ENCODE measurements at regions not wholly inside any gene's neighbourhood (a gene's known extent, or its start where the extent isn't known, plus 50 kb on each side); places are given as distances from the start of the nearest gene placed in this dataset.
"Not testable (repeated sequence)": the region's sequence is repeated elsewhere in the genome, so short reads cannot be mapped to it uniquely, and the experiment has no call there.

DNA sequence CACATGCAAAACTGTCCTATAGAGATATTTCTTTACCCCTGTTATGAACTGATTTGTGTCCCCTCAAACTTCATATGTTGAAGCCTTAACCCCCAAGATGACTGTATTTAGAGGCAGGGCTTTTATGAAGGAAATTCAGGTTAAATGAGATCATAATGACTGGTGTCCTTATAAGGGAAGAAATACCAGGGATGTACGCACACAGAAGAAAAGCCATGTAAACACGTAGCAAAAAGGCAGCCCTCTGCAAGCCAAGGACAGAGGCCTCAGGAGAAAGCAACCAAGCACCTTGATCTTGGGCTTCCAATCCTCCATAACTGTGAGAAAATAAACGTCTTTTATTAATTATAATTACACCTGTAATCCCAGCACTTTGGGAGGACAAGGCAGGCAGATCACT, 101.3 kb upstream of the NDUFV2 start:
- DNase-seq (ENCODE audit: low read depth): peak; percentile 41
- TF ChIP-seq, protein P1, sequence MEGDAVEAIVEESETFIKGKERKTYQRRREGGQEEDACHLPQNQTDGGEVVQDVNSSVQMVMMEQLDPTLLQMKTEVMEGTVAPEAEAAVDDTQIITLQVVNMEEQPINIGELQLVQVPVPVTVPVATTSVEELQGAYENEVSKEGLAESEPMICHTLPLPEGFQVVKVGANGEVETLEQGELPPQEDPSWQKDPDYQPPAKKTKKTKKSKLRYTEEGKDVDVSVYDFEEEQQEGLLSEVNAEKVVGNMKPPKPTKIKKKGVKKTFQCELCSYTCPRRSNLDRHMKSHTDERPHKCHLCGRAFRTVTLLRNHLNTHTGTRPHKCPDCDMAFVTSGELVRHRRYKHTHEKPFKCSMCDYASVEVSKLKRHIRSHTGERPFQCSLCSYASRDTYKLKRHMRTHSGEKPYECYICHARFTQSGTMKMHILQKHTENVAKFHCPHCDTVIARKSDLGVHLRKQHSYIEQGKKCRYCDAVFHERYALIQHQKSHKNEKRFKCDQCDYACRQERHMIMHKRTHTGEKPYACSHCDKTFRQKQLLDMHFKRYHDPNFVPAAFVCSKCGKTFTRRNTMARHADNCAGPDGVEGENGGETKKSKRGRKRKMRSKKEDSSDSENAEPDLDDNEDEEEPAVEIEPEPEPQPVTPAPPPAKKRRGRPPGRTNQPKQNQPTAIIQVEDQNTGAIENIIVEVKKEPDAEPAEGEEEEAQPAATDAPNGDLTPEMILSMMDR (conservative IDR thresholded peaks at IDR 0.05; ENCODE audit: low read depth, low read length): no peak
- no peak overlapping the region for H3K4me3 ChIP-seq (ENCODE audit: low read depth, low read length)

DNA sequence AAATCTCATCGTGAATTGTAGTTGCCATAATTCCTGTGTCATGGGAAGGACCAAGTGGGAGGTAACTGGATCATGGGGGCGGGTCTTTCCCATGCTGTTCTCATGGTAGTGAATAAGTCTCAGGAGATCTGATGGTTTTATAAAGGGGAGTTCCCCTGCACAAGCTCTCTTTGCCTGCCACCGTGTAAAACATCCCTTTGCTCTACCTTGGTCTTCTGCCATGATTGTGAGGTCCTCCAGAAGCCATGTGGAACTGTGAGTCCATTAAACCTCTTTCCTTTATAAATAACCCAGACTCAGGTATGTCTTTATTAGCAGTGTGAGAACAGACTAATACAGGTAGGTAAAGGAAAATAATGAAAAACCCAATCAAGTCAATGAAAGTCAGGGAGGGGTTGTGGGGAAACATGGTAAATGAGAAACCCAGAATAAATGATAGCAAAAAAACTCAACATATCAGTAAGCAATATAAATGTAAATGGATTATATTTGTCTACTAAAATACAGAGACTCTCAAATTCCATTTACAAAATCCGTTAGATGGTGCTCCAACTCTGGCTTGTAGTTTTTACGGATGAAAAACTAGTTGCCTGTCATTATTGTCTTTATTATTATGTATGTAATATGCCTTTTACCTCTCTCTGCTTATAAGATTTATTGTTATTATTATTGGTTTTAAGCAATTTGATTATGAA, 98.9 kb upstream of the NDUFV2 start:
- no peak for DNase-seq (ENCODE audit: low read depth)
- TF ChIP-seq, protein P1 (conservative IDR thresholded peaks at IDR 0.05; ENCODE audit: low read depth, low read length): no peak
- no peak overlapping the region for H3K4me3 ChIP-seq (ENCODE audit: low read depth, low read length)

DNA sequence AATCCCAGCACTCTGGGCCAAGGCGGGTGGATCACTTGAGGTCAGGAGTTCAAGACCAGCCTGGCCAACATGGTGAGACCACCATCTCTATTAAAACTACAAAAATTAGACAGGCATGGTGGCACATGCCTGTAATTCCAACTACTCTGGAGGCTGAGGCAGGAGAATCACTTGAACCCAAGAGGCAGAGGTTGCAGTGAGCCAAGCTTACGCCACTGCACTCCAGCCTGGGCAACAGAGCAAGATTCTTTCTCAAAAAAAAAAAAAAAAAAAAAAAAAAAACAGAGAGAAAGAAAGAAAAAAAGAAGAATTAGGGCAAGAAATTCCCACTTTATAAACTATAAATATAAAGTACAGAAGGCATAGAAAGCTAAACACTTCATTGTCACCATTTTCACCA, 98.2 kb upstream of the NDUFV2 start:
- DNase-seq (ENCODE audit: low read depth); H3K4me3 ChIP-seq (ENCODE audit: low read depth, low read length): not testable (repeated sequence)

DNA sequence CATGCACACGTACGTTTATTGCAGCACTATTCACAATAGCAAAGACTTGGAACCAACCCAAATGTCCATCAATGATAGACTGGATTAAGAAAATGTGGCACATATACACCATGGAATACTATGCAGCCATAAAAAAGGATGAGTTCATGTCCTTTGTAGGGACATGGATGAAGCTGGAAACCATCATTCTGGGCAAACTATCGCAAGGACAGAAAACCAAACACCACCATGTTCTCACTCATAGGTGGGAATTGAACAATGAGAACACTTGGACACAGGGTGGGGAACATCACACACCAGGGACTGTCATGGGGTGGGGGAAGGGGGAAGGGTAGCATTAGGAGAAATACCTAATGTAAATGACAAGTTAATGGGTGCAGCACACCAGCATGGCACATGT, 94.8 kb upstream of the NDUFV2 start:
- not testable (repeated sequence) for DNase-seq (ENCODE audit: low read depth); H3K4me3 ChIP-seq (ENCODE audit: low read depth, low read length)

DNA sequence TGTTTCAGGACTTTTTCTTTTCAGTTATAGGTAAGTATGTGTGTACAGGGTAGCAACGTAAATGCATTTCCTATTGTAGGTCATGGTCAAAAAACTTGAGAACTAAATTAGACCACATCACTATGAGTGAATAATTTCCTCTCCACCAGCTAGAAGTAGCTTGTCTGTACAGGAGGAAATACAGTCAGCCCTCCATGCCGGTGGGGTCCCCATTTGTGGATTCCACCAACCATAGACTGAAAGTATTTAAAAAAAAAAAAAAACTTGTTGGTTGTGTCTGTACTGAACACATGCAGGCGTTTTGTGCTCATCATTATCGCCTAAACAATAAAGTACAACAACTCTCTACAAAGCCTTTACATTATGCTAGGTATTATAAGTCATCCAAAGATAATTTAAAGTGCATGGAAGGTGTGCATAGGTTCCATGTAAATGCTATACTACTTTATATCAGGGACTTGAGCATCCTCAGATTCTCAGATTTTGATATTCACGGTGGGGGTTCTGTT, 94.2 kb upstream of the NDUFV2 start:
- DNase-seq (ENCODE audit: low read depth): no peak
- TF ChIP-seq, protein P1 (conservative IDR thresholded peaks at IDR 0.05; ENCODE audit: low read depth, low read length): no peak
- no peak overlapping the region for H3K4me3 ChIP-seq (ENCODE audit: low read depth, low read length)

DNA sequence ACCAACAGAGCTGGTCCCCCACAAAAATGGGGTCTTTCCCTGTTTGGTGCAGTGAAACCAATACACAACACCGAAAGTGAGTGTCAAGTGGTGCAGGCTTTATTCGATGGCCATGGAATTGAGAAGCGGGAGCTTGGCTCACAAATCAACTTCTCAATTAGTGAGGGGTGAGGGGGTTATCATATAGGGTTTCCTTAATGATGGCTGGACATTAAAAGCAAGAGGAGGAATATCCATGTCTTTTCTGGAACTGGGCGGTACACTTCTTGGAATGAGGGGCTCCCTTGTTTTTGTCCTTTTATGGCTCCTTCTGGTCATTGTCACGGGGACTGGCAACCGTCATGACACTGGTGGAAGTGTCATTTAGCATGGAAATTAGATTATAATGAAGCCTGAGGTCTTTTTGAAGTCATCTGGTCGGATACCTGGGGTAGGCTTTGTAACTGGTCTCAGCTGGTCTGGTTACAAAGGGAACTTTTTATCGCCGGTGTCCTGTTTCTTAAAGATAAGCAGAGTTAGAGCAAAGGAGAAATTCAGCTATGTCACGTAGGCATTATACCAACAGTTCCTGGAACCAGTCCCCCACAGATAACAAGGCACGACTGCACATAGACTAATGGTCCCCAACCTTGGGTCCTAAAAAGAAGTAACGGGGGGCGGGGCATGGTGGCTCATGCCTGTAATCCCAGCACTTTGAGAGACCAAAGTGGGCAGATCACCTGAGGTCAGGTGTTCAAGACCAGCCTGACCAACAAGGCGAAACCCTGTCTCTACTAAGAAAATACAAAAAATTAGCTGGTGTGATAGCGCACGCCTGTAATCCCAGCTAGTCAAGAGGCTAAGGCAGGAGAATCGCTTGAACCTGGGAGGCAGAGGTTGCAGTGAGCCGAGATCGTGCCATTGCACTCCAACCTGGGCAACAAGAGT, 93.5 kb upstream of the NDUFV2 start:
- no peak overlapping the region for H3K4me3 ChIP-seq (ENCODE audit: low read depth, low read length)
- no peak for DNase-seq (ENCODE audit: low read depth)
- TF ChIP-seq, protein P1 (conservative IDR thresholded peaks at IDR 0.05; ENCODE audit: low read depth, low read length): no peak

DNA sequence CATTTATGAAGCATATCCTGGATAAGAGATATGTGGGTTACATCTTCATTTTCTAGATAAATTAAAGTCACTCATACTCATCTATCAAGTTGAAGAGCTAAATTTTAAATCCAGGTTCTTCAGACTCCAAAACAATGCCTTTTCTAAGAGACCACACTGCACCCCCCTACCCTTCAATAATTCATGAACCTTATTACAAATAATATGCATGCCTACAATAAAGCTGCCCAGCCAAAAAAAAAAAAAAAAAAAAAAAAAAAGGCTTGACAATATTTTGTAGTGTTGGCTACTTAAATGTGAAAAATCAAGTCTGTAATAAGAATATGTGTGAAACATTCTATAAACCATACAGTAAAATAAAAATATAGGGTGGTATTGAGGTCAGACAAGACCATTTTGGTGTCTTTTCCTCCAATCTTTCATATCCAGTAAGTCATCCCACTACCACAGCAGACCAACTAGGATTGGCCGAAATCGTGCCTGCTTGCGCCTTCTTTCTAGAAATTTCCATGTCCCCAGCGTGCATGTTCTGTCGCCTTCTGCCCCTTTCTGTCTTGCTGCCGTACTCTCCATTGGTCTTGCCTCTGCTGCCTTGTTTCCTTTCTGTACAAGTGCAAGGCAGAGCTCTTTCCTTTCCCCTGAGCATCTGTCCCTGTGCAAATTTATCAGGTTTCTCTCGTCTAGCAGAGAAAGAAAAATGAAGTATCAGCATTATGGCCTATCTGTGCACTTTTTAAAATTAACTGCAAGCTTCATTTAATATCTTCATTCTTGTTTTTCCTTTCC, 92.6 kb upstream of the NDUFV2 start:
- no peak for DNase-seq (ENCODE audit: low read depth)
- TF ChIP-seq, protein P1 (conservative IDR thresholded peaks at IDR 0.05; ENCODE audit: low read depth, low read length): no peak
- no peak overlapping the region for H3K4me3 ChIP-seq (ENCODE audit: low read depth, low read length)

Data from choroid plexus epithelial cell (primary cell).